PC-3 (cell line): ENCODE measurements at regions not wholly inside any gene's neighbourhood (a gene's known extent, or its start where the extent isn't known, plus 50 kb on each side); places are given as distances from the start of the nearest gene placed in this dataset.

ENCODE experiments used
- ATAC-seq: fragments of 200-7000 bp; cut with Tn5 transposase; 2 replicates; pipeline ENCODE4 v1.9.1; 2020; ENCODE audit warnings: mild to moderate bottlenecking, moderate library complexity
- BruUV-seq: library from RNA; stranded (reverse); fragments of 400-500 nt; replicated peaks from 2 replicates; lab custom pipeline; 2021; lab: Mats Ljungman, UMichigan
- CTCF ChIA-PET: fragments of 300-600 bp; sonication (Branson Sonifier 250); formaldehyde crosslinking; loops from one replicate; lab custom pipeline; 2022; ENCODE audit warnings: antibody characterized with exemption; lab: Charles Lee
- POLR2A ChIA-PET: fragments of 300-600 bp; sonication (Branson Sonifier 250); formaldehyde crosslinking; loops from one replicate; lab custom pipeline; 2022; ENCODE audit warnings: antibody characterized with exemption; ENCODE audit not compliant: unreplicated experiment; lab: Charles Lee
- DNase-seq: peaks from one replicate; pipeline ENCODE4 v3.0.0-alpha.2; 2015
- H2AFZ ChIP-seq: fragments of 300-600 bp; sonication (generic); 2 replicates; pipeline ENCODE4 v1.6.0; 2016; ENCODE audit warnings: antibody characterized with exemption, low read length
- H3F3A ChIP-seq: fragments of 300-600 bp; sonication (generic); one replicate; pipeline ENCODE4 v1.6.0; 2017; ENCODE audit warnings: antibody characterized with exemption, low read length, control low read depth, mild to moderate bottlenecking; ENCODE audit not compliant: unreplicated experiment
- H3K27ac ChIP-seq: fragments of 300-600 bp; sonication (generic); 2 replicates; pipeline ENCODE4 v1.5.1; 2016; ENCODE audit warnings: mild to moderate bottlenecking, low read length
- H3K27me3 ChIP-seq: fragments of 300-600 bp; sonication (generic); 2 replicates; pipeline ENCODE4 v1.6.1; 2016; ENCODE audit warnings: low read length, mixed read lengths
- H3K36me3 ChIP-seq: fragments of 300-600 bp; sonication (generic); 2 replicates; pipeline ENCODE4 v1.6.1; 2016; ENCODE audit warnings: low read depth, mixed run types, low read length, mixed read lengths
- H3K4me1 ChIP-seq: fragments of 300-600 bp; sonication (generic); 2 replicates; pipeline ENCODE4 v1.5.1; 2016; ENCODE audit warnings: low read length; ENCODE audit not compliant: insufficient read depth
- H3K4me2 ChIP-seq: fragments of 300-600 bp; sonication (generic); 2 replicates; pipeline ENCODE4 v1.6.0; 2016; ENCODE audit warnings: low read length
- H3K4me3 ChIP-seq: fragments of 300-600 bp; sonication (generic); 2 replicates; pipeline ENCODE4 v1.5.1; 2016; ENCODE audit warnings: mild to moderate bottlenecking, low read length, mixed read lengths
- H3K79me2 ChIP-seq: fragments of 300-600 bp; sonication (generic); 2 replicates; pipeline ENCODE4 v1.6.1; 2017; ENCODE audit warnings: low read length, mixed read lengths
- H3K9ac ChIP-seq: fragments of 300-600 bp; sonication (generic); 2 replicates; pipeline ENCODE4 v1.6.0; 2016; ENCODE audit warnings: mild to moderate bottlenecking, low read length
- H3K9me2 ChIP-seq: fragments of 300-600 bp; sonication (generic); replicated peaks from 2 replicates; pipeline ENCODE4 v1.6.1; 2016; ENCODE audit warnings: mixed run types, low read length, mixed read lengths
- H3K9me3 ChIP-seq: fragments of 300-600 bp; sonication (generic); 2 replicates; pipeline ENCODE4 v1.6.1; 2016; ENCODE audit warnings: low read length, mixed read lengths
- H4K20me1 ChIP-seq: fragments of 300-600 bp; sonication (generic); 2 replicates; pipeline ENCODE4 v1.6.1; 2016; ENCODE audit warnings: low read length, mixed read lengths
- CTCF ChIP-seq: fragments of 300-600 bp; sonication (generic); conservative IDR thresholded peaks from 2 replicates; pipeline ENCODE4 v1.5.1; 2017; ENCODE audit warnings: antibody characterized with exemption, low read depth, mild to moderate bottlenecking, low read length
- EZH2 ChIP-seq: fragments of 300-600 bp; sonication (generic); IDR thresholded peaks from one replicate; pipeline ENCODE4 v1.6.1; 2017; ENCODE audit warnings: antibody characterized with exemption, mild to moderate bottlenecking, low read length; ENCODE audit not compliant: unreplicated experiment
- EZH2phosphoT487 ChIP-seq: fragments of 300-600 bp; sonication (generic); IDR thresholded peaks from 2 replicates; pipeline ENCODE4 v1.6.1; 2018; ENCODE audit warnings: mild to moderate bottlenecking, antibody characterized with exemption, low read length, borderline replicate concordance
- intact Hi-C: fragments of 100-400 bp; cut with micrococcal nuclease; formaldehyde crosslinking; loops from 2 replicates; pipeline ENCODE4 v1.9.0; 2023

GRCh38 chr4:156638334-156638733 lies 333.3 kb downstream of the PDGFC start:
- H3K4me2 ChIP-seq: no peak overlapping the region
- DNase-seq: no peak
- intact Hi-C loops: no loop called here
- H4K20me1 ChIP-seq: no peaks in the 10 kb centered on the region
- H3K4me1 ChIP-seq: peaks cover 6% of the 10 kb centered on the region
- no peak overlapping the region for H3K27ac ChIP-seq
- POLR2A ChIA-PET: interaction anchor here (0.5 kb wide), 1 partner anchor 26 kb away, joined by 3 read pairs; no protein-coding TSS in a partner anchor
- H3K9me3 ChIP-seq: no peaks in the 10 kb centered on the region
- no peaks in the 10 kb centered on the region for H3K9me2 ChIP-seq
- H3K36me3 ChIP-seq: no peaks in the 10 kb centered on the region
- no peaks in the 10 kb centered on the region for H3K27me3 ChIP-seq
- TF ChIP-seq CTCF: no peak
- TF ChIP-seq EZH2: no peak
- no peak for TF ChIP-seq EZH2phosphoT487
- BruUV-seq: no TSS peak
- CTCF ChIA-PET: no interaction called here
- H3F3A ChIP-seq: no peaks in the 10 kb centered on the region
- no peaks in the 10 kb centered on the region for H3K79me2 ChIP-seq
- no peak overlapping the region for H3K9ac ChIP-seq
- no peak overlapping the region for H2AFZ ChIP-seq
- no peak overlapping the region for H3K4me3 ChIP-seq
- ATAC-seq: no peak

GRCh38 chr4:156636381-156636780 lies 335.2 kb downstream of the PDGFC start:
- H2AFZ ChIP-seq: no peak overlapping the region
- no TSS peak for BruUV-seq
- POLR2A ChIA-PET: interaction anchor here (0.7 kb wide), 1 partner anchor 478 kb away, joined by 4 read pairs; no protein-coding TSS in a partner anchor

More at GRCh38 chr4:156636381-156636780, 335.2 kb downstream of the PDGFC start:
- CTCF ChIA-PET: no interaction called here
- Histone ChIP-seq H3K4me1 (peaks cover 6% of the 10 kb centered on the region), H3K27me3 (no peaks in the 10 kb centered on the region), H3K9me2 (no peaks in the 10 kb centered on the region), H3K4me3 (no peak overlapping the region), H3K27ac (no peak overlapping the region), H4K20me1 (no peaks in the 10 kb centered on the region), H3K4me2 (no peak overlapping the region), H3K36me3 (no peaks in the 10 kb centered on the region), H3K9ac (no peak overlapping the region), H3K9me3 (no peaks in the 10 kb centered on the region), H3F3A (no peaks in the 10 kb centered on the region), H3K79me2 (no peaks in the 10 kb centered on the region)
- ATAC-seq (no peak), DNase-seq (no peak)
- intact Hi-C loops: no loop called here
- TF ChIP-seq EZH2 (no peak), EZH2phosphoT487 (no peak), CTCF (no peak)
